G401.6 (cell line): ENCODE measurements at regions not wholly inside any gene's neighbourhood (a gene's known extent, or its start where the extent isn't known, plus 50 kb on each side); places are given as distances from the start of the nearest gene placed in this dataset.

Experiments used
- FAIRE-seq: peaks from 2 replicates; lab custom pipeline; 2012; peaks lifted over from hg19 to GRCh38; lab: Jason Lieb, UNC

DNA sequence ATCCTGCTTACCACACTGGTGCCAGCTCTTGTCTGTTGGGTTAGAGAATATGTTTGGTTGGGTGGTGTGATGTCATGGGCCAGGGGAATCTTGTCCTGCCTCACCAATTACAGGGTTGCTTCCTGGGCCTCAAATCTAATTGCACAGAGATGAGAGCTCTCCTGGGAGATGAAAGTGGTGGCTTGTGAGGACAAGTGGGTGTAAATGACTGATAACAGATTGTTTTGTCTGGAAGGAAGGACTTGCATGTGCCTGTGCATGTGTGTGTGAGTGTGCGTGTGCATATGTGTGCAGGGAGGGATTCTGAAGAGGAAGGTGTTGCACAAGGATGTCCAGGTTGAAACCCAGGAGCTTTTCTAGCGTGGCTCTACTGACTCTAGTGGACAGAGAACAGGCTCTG lies 271.9 kb downstream of the LOXHD1 start:
- FAIRE-seq, result no peak

DNA sequence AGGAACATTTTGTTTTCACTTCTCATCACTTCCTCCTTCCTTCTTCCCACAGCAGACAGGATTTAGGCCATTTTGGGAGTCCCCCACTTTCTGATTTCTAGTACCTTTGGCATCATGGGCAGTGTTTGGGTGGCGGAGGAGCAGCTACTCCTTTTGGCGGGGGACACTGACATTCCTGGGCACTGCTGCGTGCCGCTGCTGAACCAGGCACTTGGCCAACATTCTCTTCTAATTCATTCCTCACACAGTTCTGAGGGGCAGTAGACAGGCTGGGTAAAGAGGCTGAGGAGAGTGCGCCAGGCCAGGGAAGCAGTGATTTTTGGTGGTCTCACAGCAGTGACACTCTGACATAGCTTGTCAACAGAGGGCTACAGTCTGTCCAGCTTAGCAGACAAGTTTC lies 270.2 kb downstream of the LOXHD1 start:
- FAIRE-seq, result no peak

DNA sequence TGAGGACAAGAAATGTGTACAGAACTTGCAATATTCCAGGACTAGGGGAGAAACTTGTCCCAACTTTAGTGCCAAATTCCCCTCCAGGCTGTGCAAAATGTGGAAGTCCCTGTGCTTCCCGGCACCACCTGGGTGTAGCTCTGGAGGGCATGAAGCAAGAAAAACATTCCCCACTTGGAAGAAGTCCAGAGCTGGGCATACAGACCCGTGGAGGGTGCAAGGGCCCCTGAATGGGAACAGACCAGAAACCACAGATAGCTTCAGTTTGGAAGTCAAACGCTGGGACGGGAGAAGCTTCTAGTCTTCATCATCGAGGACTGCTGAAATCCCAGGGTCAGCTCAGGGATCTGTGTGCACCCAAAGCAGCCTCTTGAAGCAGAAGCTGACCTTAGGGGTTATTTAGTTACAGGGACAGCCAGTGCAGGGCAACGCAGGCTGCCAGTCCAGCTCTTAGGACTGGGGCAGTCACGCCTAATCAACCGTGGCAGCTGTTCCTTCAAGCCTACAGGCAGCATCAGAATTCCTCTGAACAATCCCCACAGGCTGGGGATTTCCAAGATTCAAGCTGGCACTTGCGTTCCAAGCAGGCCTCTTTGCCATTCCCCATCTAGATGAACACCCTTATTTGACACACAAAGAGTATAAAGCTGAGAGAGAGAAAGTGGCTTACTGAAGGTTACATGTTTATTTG lies 269.4 kb downstream of the LOXHD1 start:
- no peak for FAIRE-seq

DNA sequence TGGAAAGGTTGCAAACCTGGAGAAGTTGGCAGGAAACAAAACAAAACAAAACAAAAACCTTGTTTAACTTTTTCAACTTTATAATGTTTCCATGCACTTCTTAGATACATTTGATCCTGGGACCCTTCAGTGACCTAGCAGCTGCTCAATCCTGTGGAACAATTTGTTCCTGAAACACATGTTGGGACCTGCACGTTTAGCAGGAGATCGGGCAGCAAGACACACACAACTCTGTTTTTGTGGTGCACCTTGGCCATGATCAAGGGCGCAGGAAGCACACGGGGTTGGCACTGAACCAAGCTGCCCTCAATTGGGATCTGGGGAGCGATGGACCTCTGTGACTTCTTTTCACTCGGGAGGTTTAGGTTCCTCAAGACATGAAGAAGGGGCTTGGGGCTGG lies 268.7 kb downstream of the LOXHD1 start:
- FAIRE-seq, result no peak

DNA sequence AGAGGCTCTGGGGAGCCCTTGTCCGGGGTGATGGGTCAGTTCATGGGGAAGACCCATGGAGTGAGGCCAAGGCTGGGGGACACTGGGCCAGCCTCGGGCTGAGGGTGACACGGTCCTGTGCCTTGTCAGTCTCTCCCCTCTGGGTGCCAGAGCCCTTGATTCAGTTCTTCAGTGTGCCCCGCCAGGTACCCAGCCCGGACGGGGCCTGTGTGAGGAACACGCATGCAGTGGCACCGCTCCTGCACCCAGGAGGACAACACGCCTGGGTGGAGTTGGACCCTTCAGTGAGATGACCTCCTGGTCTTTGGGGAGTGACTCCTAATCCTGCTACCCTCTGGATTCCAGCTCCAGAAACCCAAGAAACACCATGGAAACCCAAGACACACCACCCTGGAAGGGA lies 264.4 kb downstream of the LOXHD1 start:
- FAIRE-seq, result no peak

DNA sequence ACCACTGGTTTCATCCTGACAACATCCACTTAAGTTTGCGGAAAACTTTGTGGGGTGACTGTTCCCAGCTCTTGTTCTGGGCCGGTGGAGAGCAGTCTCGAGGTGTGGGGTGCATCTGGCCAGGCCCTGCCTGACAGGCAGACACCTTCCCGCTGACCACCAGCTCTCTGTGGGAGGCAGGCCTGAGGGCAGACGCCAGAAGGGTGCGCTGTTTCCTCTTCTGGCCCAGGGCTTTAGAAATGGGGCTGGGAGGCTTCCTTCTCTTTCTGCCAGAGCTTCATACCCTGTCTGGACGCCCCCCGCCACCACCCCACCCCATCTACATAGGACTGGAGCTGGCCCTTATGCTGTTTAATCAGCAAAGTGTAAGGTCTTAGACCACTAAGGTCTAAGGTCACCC lies 263.8 kb downstream of the LOXHD1 start:
- no peak for FAIRE-seq

DNA sequence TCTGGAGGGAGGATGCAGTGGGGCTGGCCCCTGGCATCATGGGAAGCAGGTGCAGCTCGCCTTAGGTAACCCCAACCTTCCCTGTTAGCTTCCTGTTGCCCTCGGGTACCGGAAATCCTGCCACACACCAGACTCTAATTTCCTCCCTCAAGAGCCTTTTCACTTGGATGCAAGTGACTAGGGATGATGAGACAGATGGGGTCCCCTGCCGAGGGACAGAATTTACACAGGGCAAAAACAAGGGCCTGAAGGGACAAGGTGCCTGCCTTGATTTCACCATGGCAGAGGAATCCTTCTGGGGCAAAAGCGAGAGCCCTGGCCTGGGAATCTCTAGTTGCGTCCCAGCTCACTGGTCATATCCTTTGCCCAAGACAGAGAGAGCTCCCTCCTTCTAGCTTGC lies 263.1 kb downstream of the LOXHD1 start:
- FAIRE-seq, result no peak

DNA sequence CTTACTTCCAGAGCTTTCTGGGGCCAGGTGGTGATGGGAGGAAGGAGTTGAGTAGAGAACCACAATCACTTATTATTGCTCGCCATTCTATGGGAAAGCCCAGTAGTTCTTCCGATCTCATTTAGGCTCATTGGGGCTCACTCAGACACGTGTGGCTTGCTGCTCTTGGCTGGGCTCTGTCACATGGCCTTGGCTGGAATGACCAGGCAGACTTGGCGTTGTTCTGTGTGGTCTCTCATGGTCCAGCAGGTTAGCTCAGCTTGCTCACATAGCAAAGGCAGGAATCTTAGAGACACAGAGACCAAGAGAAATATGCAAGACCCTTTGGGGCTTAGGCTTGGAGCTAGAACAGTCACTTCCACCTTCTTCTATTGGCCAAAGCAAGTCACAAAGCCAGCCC lies 261.2 kb downstream of the LOXHD1 start:
- no peak for FAIRE-seq

DNA sequence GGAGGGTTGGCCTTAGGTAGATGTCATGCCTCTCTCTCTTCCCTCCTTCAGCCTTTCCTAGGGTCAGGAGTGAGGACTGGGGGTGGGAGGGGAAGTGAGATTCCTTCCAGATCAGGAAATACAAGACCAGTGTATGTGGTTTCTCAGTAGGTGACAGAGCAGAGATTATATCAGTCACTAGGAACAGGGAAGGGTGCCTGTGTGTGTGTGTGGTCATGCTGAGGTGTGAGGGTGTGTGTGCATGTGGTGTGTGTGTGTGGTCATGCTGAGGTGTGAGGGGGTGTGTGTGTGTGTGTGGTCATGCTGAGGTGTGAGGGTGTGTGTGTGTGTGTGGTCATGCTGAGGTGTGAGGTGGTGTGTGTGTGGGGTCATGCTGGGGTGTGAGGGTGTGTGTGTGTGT lies 259.8 kb downstream of the LOXHD1 start:
- no peak for FAIRE-seq

DNA sequence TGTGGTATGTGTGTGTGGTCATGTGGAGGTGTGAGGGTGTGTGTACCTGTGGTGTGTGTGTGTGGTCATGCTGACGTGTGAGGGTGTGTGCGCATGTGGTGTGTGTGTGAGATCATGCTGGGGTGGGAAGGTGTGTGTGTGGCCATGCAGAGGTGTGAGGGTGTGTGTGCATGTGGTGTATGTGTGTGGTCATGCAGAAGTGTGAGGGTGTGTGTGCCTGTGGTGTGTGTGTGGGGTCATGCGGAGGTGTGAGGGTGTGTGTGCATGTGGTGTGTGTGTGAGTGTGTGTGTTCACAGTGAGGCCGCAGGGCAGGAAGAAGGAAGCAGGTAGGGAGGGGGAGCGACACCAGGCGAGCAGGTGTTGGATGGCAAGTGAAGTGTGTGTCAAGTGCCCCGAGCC lies 259.0 kb downstream of the LOXHD1 start:
- no peak for FAIRE-seq

DNA sequence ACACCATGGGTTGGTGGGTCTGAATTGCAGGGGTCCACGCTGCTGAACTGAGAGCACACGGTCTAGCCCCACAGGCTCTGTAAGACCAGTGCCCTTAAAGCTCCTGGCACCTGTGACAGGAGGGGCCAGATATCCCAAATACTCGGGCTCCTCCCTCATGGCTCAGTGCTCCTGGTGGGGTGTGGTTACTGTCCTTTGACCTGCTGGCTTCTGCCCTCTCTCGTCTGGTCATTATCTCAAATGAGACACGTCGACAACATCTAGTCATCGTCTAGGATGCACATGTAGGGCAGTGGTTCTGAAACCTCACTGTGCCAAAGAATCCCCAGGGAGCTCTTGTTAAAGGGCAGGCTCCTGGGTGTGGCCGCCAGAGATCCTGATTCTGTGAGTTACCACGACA lies 258.4 kb downstream of the LOXHD1 start:
- FAIRE-seq, result no peak

DNA sequence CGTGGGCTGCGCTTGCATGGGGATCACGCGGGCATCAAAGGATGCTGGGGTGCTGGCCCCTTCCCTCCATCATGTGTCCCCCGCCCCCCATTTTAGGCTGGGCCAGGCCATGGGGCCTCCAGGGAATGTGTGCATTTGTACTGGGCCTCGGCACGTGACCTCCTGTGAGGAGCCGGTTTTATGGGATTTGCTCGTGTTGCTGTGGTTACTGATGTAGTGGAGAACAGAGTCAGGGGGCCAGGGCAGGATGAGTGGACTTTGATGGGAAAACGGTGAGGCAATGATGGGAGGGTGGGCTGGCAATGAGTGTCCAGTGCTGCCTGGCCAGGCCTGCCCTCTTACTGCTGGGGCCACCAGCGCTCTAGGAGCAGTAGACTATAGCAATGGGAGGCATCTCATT lies 257.7 kb downstream of the LOXHD1 start:
- no peak for FAIRE-seq

DNA sequence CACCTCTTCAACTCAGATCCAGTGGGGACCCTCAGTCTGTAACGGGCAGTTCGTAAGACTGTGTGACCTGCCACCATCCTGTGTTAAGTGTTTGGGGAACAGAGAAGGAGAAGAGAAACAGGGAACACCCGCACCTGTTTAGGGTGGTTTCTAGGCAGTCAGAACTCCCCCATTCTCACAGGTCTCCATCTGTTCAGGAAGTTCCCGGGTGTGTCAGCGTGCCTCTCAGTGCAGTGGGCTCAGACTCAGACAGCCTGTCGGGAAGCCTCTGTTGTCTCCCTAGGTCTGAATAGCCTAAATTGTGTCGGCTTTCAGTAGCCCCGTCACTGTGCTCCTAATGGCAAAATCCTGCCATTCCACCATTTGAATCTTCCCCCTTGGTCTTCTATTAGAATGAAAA lies 256.6 kb downstream of the LOXHD1 start:
- FAIRE-seq, result no peak

DNA sequence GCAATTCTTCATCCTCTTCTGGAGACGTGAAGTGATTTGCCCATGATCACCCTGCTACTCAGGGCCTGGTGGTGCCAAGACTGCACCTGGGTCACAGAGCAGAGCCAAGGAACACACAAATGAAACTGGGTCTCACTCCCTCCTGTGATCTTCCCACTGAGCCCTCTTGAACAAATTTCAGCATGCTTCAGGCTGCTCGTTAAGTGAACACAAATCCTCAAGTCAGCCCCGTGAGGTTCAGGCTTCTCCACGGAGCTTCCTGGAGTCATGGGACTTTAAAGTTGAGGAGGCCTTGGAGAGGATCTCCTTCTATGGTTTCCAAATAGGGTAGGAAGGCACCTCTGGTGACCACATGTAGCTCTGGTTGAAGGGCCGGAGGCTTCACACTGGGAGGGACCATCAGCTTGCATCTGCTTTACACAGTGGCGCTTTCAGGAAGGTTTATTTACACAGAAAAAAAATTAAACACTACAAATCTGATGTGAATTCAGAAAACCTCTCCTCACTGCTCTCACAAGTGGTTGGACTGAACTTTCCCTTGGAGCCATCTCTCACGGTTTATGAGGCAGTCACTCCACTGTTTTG lies 255.4 kb downstream of the LOXHD1 start:
- no peak for FAIRE-seq

DNA sequence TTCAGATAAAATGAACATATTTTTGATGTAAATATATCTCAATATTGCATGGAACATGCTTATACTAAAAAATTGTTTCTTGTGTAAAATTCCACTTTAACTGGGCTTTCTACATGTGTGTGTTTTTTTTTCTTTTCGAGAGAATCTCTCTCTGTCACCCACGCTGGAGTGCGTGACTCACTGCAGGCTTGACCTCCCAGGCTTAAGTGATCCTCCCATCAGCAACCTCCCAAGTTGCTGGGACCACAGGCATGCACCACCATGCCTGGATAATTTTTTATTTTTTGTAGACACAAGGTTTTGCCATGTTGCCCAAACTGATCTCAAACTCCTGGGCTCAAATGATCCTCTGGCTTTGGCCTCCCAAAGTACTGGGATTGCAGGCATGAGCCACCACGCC lies 254.6 kb downstream of the LOXHD1 start:
- FAIRE-seq, result no peak

DNA sequence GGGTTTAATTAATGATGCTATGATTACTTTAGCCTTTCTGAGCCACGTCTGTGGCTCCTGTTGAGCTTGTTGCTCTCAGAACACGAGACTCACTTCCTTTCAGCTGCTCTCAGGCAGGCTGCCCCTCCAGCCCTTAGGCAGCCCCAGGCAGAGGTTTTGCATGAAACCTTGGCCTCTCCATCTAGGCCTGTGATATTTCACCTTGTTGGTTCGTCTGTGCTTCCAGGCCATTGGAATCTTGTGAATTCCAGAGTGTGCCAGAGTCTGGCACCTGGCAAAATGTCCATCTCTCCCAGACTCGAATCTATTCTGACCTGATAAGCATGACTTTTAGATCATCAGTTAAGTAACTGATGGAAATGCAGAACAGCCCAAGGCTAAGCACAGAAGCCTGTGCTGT lies 254.1 kb downstream of the LOXHD1 start:
- no peak for FAIRE-seq

DNA sequence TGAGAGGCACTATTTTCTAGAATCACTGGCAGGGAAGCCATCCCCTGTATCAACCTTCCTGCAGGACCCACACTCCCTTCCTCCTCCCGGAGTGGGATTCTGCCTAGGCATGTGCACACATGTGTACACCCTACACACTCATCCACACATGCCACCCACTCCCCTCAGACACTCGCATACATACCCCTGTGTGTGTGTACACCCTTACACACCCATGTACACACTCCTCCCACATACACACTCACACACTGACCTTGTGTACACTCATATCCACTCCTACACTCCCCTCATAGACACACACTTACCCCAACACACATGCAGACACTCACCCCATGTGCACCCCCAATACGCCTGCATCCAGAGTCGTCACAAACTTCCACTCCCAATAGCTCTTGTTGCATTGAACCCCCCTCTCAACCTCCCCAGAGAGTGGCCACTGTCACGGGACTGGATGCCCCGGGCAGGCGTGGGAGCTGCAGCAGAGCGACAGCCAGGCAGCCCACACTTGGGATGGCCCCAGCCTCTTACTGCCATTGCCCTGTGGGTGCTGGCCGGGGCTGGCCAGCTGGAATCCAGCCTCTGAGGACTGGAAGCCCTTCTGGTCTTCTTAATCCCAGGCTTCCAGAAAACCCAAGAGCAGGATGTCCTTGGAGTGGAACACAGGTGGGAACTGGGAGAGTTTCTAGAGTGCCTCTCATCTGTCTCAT lies 251.0 kb downstream of the LOXHD1 start:
- FAIRE-seq, result no peak

DNA sequence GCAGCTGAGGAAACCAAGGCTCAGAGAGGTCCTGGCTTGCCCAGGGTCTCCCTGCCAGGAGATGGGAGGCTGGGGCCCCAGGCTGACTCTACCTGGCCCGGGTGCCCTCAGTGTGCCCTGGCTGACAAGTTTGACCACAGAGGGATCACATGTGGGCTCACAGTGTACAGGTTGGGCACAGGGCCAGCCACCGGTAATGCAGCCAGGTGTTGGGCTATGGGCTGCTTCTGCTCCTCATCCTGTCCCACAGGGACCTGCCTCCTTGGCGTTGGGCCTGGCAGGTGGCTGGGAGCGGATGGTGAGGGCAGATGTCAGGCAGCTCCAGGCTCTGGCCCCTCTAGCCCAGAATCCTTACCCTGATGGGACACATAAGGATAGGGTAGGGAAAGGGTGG lies 250.5 kb downstream of the LOXHD1 start:
- FAIRE-seq, result no peak

DNA sequence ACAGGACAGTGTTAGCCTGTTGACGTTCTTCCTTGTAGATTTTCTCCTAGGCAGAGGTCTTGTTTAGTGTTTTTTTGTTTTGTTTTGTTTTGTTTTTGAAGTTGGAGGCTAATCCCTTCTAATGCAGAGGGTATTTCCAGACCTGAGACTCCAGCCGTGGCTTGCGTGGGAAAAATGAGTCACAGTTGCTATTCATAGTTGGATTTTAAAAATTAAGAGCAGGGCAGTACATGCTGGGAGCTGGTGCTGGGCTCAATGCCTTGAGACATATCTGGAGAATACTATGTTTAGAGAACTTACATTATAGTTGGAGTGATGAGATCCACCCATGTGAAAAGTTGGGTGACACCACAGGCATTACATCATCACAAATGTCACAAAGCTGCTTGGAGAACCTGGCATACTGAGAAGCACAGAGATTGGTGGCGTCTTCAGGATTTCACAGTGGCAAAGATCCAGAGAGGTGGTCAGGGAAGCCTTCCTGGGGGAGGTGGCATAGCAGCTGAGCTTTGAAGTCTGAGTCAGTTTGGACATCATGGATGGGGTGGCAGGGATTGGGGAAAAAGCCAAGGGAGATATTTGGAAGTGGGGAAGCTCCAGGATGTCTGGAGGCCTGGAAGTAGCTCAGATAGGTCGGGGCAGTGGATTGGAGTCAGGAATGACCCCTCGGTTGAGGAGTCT lies 249.4 kb downstream of the LOXHD1 start:
- no peak for FAIRE-seq

DNA sequence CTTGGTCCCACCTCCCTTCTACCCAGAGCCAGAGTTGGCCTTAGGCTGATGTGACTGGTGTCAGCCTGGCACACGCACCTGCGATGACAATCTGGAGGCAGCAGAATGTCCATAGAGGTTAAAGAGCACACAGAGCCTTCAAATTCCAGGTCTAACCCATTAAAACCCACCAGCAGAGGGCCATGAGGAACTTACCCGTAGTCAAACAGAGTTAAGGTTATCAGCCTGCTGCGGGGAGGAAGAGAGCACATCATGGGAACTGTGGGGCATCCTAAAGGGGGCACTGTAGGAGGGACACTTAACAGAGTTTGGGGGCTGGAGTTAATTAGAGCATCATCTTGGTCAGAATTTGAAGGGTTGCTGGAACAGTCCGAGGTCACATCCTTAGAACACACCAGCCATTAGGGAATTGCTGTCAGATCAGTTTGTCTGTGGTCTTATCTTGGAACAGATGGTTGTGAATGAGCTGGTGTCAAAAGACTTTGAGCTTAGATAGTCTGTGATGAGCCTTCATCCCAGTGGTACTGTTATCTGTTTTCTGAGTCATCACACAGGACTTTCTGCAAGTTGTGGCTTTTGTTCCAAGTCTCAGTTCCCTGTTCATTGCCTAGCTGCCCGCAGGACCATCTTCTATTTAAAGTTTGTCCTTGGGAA lies 248.6 kb downstream of the LOXHD1 start:
- FAIRE-seq, result no peak

DNA sequence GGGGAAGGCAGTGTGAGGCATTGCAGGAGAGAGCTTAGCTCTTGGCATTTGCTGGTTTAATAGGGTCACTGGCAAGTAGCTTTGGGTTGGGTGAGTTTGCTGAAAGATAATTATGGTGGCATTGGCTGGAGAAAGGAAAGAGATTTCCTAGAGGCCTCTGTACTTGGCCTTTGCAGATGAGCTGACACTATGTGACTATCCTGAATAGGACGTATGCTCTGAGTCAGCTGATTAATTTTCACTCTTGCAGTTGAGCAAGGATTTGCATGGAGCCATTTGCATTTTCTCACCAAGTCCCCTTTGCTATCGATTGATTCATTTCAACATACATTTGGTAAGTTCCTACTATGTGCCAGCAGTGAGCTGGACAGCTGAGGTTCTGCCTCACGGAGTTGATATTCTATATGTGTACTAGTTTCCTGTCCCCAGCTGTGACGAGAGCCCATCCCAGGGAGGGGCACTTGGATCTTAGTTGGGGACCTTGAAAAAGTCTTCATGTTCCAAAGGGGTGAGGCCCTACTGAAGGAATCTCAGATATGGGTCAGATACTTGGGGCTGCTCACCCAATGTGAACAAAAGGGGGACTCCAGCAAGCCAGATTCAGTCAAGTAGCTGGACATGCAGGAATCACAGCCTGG lies 245.7 kb downstream of the LOXHD1 start:
- FAIRE-seq, result no peak
